Medulla oblongata (tissue), 1 donor: ENCODE measurements at regions not wholly inside any gene's neighbourhood (a gene's known extent, or its start where the extent isn't known, plus 50 kb on each side); places are given as distances from the start of the nearest gene placed in this dataset.

Experiments
- DNase-seq: peaks from one replicate; pipeline ENCODE4 v3.0.0-alpha.2; 2015; ENCODE audit errors: extremely low spot score

DNA sequence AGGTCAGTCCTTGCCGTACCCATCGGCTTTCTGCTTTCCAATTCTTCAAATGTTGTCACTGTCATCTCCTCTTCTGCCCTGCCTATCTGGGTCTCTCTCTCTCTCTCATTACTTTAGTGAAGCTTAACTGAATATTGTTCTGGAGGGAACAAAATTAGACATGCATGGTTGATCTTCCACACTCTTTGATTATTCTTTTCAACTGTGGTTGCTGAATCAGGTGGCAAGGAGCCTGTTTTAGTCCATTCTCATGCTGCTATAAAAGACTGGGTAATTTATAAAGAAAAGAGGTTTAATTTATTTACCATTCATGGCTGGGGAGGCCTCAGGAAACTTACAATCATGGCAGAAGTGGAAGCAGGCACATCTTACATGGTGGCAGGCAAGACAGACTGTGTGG lies 157.9 kb downstream of the ARL4C start:
- DNase-seq, result no peak

DNA sequence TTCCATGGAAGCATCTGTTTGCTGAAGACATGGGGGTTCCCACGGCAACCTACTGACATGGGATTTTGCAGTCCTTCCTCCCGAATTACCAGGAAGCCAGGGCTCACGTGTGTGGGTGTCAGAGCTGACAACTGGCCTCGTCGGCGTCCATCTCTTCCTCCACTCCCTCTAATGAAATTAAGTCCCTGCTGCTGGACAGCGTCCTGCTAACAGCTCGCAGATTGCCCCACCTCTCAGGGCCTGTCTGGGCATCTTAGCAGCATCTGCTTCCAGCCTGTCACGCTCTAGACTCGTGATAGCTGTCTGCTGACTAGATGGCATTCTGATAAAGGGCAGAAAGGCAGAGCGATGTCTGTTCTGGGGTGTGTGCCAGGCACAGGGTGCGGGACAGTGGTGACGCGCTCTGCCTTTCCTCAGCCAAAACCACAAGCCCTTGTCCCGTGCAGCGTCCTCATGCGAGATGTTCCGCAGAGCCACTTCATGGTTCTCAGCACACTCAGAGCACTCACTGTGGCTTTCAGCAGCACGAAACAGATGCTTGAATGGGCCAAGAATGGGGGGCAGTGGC lies 161.1 kb downstream of the ARL4C start:
- DNase-seq, result peak; percentile 80

DNA sequence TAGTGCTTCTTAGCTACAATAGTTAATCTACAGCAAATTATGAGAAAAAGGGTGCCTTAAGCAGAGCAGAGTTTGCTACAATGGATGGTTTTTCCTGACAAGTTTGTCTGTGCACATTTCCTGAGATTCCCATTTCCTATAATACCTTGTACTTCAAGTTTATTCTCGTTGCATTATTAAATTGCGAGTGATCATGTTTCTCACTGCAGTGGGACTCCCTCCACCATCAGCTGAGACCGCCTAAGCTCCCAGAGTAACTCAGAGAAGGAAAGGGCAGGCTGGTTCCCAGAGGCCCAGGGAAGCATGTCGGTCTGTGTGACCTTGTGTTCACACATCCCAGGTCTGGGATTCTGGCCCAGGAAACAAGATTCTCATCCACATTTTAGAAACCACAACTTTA lies 162.1 kb downstream of the ARL4C start:
- no peak for DNase-seq

DNA sequence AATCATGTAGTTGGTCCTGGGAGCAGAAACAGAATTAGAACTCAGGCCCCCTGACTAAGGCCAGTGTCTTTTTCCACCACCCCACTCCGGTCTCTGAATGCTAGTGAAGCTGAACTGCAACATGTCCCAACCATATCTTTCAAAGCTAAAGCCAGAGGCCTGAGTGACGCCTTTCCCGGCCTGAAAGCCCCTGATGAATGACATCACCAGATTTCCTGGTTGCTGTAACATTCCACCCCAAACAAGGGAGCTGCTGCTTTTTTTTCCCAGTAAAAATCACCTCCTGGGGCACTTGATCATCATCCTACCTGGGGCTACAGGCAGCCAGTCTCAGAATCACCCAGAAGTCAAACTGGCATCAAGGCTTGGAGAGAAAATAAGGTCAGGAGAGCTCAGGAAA lies 162.7 kb downstream of the ARL4C start:
- no peak for DNase-seq

DNA sequence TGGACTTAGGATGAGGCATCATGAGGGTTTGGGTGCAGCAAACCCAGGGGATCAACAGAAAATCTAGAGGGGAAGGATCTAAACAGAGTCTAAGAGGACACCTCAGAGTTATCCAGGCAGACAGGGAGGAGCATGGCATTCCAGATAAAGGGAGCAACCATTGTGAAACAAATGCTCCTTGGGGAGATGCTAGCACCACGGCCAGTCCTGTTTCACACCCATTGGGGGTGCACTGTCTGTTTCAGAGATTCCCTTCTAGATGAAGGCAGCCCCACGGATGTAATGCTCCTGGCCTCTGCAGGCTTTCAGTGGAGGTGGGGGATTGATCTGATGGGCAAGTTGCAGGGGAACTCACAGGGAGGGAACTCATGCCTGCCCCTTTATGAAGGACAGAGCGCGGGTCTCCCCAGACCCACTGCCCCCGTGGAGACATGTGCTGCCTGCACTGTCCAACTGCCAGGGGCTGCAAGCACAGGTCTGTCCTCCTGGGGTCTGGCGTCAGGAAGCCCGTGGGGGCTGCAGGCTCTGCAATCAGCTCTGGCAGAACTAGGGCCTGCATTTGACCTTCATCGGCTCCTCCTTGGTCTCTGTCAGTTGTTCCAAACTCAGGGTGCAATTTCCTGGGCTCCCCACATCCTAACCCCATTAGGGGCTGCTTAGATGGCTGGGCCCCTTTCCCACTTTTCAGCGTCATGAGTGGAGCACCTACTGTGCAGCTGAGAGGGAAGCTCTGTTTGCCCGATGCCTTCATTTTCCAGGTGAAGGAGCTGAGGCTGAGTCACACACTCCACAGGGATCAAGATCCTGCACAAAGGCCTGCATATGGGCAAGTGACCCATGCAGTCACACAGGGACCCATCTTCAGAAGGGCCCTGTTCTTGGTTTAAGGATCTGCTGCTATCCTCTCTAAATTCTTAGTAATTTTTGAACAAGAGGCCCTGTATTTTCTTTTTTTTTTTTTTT lies 163.4 kb downstream of the ARL4C start:
- no peak for DNase-seq

DNA sequence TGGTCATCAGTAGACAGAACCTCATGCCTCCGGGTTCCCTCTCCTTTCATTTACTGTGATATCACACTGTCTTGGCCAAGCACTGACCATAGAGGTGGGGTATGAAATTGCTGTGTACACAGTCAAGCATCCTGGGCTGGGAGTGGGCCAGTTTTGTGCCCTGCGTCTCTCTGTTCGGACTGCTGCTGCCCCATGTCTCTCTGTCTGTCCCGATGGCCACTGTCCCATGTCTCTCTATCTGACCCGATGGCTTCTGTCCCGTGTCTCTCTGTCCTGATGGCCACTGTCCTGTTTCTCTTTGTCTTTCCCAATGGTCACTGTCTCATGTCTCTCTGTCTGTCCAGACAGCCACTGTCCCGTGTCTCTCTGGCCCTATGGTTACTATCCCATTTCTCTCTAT lies 164.9 kb downstream of the ARL4C start:
- no peak for DNase-seq

DNA sequence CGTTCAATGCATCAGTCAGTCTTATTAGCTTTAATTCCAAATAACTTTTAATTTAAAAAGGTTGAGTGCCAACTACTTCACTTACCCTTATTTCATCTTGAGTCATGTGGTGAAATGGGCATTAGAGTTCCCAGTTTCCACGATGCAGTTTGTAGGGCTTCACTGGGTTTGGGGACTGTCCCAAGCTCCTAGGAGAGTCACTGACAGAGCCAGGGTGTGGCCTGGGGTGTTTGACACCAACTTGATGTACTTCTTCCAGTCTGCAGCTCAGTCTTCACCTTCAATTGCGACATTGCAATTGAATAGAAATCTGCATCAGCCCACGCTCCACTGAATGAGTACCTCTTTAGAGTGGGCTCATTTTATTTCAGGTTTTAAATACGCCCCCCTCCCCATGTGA lies 165.3 kb downstream of the ARL4C start:
- DNase-seq, result no peak

DNA sequence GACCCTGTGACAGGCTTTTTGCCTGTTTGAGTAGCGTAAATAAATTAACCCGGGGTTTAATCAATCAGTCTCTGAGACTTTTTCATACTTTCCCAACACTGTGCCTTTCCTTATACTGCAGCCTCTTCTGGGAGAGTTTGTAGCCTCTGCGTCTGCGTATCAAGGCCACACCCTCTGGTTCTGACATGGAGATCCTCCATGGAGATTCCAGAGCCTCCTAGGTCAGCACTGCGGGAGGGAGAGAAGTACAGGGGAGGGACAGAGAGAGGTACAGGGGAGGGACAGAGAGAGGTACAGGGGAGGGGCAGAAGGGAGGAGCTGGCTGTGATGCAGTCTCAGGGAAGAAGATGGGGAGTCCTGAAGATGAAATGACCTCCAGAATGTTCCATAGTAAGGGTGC lies 166.0 kb downstream of the ARL4C start:
- no peak for DNase-seq

DNA sequence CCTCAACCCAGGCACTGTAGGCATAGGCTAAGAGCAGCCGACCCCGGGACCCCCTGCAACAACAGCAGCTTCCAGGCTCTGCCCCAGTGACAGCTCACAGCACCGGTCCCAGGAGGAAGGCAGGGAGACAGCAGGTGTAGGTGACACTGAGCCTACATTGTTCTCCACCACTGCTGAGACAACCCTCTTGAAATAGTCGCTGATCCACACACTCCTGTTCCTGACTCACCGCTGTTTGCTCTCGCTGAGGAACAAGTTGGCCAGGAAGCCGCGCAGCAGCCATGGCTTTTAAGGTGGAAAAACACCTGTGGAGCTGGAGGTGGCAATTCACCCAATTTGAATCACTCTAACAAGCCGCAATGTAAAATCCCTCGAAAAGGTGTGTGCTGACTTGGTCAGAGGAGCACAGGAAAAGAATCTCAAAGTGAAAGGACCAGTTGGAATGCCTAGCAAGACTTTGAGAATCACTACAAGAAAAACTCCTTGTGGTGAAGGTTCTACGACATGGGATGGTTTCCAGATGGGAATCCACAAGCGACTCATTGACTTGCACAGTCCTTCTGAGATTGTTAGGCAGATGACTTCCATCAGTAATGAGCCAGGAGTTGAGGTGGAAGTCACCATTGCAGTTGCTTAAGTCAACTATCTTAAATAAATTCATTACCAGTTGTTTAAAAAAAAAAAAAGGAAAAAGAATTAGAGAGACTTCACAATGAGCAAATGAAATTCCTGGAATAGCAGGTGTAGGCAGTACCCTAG lies 167.5 kb downstream of the ARL4C start:
- no peak for DNase-seq

DNA sequence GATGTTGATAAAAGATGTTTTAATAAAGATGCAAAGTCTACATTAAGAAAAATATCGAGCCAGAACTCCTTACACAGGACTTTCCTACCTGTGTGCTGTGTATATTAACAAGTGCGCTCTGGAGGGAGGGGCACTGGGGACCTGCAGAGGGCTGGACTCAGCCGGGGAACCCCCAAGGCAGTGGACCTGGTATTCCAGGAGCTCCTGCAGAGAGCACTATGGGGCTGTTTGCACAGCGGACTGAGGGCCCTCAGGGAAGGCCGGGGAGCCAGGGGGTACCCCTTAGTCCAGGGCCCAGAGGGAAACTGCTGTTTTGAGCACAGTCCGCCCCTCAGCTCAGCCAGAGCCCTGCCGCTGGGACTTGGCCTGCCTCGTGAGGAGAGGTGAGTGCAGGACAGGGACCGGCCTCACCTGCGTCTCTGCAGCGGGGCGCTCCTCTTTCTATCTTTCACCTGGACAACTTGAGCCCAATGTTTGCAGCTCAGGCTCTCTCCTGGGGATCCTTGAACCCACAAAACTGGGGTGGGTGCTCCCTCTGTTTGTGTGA lies 168.4 kb downstream of the ARL4C start:
- DNase-seq, result no peak

DNA sequence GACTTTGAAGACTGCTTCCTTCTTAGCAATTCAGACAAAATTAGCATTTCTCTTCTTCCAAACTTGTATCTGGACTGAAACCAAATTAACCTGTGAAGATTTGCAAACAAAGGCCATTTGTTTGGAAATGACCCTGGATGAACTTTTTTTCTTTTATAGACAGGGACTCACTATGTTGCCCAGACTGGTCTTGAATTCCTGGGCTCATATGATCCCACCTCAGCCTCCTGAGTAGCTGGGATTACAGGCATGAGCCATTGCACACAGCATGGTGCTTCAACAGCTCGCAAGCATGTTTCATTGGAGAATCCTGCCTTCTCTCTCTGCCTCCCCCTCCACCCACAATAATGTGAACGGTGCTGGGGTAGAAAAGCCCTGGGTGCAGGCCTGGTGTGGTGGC lies 170.2 kb downstream of the ARL4C start:
- DNase-seq, result no peak

DNA sequence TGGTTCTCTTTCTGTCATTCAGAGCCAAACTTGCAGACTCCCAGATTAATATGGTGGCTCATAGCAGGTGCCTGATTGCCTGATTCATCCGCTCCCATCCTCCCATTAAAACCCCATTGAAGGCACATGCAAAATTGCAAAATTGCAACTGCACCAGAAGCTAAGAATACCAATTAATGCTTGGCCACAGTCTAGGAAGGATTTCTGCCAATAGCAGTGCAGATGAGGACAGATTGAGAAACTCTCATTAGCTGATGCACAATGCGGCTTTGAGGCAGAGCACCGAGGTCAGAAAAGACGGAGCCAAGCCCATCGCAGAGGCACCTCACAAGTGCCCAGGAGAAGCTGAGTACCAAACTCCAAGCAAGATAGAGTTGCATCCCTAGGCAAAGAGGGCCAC lies 172.8 kb downstream of the ARL4C start:
- peak; percentile 77 for DNase-seq

DNA sequence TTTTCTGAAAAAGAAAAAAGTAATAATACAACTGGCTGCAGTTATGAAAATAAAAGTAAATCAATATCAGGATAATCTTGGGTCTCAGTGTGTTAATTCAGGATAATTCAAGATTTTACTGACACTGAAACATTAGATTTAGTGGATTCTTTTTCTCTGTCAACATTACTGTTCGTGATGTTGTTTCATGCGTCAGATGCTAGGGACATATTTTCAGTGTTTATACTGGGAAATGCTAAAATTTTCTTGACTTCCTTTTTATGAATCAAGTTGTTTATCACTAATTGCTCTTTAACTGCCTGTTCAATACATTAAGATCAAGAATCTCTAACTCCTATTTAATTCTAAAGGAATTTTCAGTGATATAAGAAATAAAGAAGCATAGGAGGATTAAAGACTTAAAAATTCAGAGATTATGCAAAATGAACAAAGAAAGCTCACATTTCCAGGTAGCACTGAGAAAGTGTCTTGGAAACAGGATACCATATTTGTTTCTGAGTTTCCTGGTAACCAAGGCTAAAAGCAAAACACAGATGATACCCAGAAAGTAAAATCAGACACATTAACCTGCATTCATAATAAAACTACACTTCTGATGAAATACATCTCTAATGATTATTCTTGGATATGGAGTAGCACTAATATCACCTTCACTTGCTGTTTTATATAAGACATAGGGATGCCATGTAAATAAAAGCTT lies 174.0 kb downstream of the ARL4C start:
- DNase-seq, result no peak

DNA sequence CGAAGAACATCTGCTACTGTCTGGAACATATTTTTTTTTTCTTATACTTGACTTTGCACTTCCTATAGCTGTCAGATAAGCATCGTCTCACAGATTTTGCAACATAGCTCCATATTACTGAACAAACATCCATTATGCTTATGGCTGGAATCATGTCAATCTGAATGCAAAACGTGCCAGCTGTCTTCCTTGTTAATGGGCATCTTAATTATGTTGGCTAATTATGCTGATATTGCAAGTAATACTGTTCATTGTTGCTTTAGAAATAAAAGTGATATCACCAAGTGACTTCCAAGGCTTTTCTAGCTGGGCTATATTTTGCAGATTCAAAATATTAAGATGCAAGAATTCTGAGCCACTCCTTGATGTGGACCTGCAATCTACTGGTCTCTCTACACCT lies 176.8 kb downstream of the ARL4C start:
- DNase-seq, result no peak

DNA sequence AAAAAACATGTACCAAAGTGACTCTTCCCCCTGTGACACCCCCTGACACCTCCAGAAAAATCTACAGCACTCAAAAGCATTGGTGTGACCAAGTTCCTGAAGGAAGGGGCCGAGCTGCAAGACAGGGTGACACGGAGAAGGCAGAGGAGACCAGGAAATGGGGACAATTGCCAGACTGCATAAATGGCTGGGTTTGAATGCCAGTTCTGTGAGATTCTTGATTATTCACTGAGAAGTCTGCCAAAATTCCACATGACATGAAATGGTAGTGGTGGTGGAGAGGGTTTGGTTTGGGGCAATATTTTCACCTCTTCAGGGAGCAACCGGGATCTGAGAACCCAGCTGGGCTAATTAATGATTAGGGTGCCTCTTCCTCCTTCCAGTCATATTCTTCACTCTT lies 178.5 kb downstream of the ARL4C start:
- DNase-seq, result no peak

DNA sequence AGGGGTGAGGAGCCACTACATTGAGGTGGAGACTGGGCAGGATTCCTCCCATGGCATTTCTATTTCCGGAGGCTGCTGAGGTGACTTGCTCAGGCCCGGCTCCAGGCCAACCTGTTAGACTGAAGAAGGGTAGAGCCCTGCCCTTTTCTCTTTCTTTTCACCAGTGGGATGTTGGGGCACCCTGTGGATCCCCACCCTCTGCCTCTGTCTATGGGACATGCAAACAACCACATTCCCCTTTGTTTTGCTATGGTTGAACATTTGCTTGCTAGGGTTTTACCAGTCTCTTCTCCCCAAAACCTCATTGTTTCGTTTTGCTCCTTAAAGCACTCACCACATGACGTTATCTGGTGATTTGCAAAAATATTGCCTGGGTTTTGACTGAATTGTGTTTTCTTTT lies 183.3 kb downstream of the ARL4C start:
- DNase-seq, result no peak

DNA sequence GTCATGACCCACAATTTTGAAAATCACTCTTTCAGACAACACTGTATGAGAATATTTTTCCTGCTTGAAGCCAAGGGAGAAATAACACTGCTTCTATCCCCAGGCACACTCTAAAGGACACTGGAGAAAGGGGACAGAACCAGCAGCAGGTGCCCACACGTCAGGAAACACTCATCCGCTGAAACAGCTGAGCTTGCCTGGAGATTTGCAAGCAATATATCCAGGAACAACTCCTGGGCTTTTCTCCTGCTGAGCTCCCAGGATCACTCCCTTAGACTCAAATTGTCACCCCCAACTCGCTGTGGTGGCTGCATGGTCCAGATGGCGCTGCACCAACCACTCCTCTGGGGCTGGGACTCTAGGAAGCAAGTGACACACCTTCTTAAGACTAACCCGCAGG lies 186.7 kb downstream of the ARL4C start:
- DNase-seq, result no peak

DNA sequence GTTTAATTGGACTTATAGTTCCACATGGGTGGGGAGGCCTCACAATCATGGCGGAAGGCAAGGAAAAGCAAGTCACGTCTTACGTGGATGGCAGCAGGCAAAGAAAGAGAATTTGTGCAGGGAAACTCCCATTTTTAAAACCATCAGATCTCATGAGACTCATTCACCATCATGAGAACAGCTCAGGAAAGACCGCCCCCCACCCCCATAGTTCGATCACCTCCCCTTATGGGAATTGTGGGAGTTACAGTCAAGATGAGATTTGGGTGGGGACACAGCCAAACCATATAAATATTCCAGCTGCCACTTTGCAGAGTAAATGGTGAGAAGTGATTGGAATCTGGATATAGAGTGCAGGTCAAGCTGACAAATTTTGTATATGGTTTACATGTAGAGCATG lies 187.4 kb downstream of the ARL4C start:
- no peak for DNase-seq

DNA sequence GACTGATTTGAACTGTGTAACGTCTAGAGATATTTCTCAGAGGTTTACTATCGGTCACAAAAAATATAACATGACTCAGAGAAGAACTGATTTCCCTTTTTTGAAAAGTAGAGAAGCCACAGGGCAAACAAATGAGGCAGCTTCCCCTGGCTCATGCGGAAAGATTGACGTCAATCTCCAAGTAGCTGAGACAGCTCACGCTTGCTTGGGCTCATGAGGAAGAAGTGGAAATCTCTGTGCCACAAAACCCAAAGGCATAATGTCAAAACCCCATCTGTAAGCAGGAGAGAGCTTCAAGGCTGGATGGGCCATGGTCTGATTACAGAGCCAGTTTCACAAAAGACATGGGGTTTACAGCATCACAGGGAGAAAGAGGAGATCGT lies 188.1 kb downstream of the ARL4C start:
- DNase-seq, result peak; percentile 76

DNA sequence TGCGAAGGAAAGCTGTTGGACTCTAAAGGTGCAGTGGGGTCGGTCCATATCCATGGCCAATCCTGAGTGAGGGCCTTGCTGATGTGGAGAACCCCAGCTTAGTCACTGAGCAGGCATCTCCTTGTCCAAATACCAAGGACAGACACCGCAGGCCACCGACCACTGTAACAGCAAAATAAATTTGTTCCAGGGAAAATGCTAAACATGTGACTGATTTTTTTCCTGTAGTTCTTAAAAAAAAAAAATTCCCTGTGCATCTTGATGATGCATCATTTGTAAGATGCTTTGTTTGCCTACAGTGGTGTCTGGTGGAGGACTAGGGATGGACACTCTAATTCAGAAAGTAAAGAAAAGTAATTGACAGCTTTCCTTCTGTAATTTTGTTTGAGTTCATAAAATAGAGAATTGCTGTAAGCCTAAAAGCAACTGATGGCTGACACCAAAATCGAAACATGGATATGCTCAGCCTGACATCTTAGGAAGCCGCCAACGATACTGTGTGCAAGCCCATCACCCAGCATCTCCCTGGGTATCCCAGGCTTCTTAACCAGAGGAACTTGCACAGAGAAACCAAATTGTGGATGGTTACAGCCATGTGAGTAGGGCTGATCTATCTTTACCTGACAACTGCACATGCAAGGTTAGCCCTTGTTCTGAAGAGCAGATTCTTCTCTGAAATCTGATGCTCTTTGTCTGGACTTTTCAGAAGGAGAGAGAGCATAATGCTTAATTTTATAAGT lies 188.6 kb downstream of the ARL4C start:
- no peak for DNase-seq

DNA sequence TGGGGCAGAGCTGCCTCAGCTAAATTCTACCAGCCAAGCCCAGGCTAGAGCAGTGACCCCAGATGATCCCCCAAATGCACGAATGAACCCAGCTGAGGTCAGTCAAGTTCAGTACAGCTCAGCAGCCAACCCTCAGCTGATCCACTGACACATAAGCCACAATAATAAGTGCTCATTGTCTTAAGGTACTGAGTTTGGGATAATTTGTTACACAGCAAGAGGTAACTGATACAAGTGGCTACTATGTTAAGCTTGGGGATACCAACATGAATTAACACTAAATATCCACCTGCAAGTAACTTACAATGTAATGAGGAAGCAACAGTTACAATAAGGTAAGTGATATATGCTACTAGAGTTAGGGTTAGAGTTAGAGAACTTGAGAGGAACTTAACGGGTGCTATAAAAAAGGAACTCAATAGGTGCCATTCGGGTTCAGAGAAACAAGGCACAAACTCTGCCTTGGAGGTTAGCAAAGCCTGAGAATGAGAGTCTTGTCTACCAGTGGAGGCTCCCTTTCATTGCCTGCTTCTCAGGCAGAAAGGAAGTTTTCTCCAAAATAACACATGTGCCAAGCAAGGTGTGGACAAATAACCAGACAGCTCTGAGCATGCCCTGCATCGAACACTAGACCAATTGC lies 189.4 kb downstream of the ARL4C start:
- no peak for DNase-seq
